Thyroid gland (tissue), 4 donors: ENCODE measurements at regions not wholly inside any gene's neighbourhood (a gene's known extent, or its start where the extent isn't known, plus 50 kb on each side); places are given as distances from the start of the nearest gene placed in this dataset.

ENCODE experiments used
- DNase-seq, 2 donors: peaks; one replicate each; pipeline ENCODE4 v3.0.0-alpha.2; 2019
- H3K27ac ChIP-seq, 3 donors: fragments of 200-600 bp; sonication (generic); 1 replicate in 2 of 3; 2 replicates in 1 of 3; pipeline ENCODE4 v1.5.1; 2016 to 2019; ENCODE audit warnings: mild to moderate bottlenecking in 1 of 3, moderate library complexity in 1 of 3
- H3K27me3 ChIP-seq: fragments of 200-600 bp; sonication (generic); one replicate; pipeline ENCODE4 v1.5.1; 2019
- H3K36me3 ChIP-seq, 2 donors: fragments of 200-600 bp; sonication (generic); one replicate each; pipeline ENCODE4 v1.5.1; 2016 to 2019
- H3K4me1 ChIP-seq, 2 donors: fragments of 200-600 bp; sonication (generic); one replicate each; pipeline ENCODE4 v1.5.1; 2017 to 2019
- H3K4me3 ChIP-seq, 3 donors: fragments of 200-600 bp; sonication (generic); replicated peaks in 1 of 3; 1 replicate in 2 of 3; 2 replicates in 1 of 3; pipeline ENCODE4 v1.5.1; 2016; ENCODE audit warnings: mild to moderate bottlenecking in 1 of 3
- H3K9me3 ChIP-seq: fragments of 200-600 bp; sonication (generic); one replicate; pipeline ENCODE4 v1.5.1; 2017
- CTCF ChIP-seq, 6 experiments: fragments of 200-600 bp in 3 of 6; fragments of 450-650 bp in 3 of 6; sonication (generic) in 3 of 6; IDR thresholded peaks; one replicate each; pipeline ENCODE4 v1.5.1; 2016 to 2019; ENCODE audit warnings: antibody characterized with exemption in 6 of 6, mild to moderate bottlenecking in 2 of 6, inconsistent platforms in 1 of 6, moderate library complexity in 1 of 6
- POLR2A ChIP-seq, 2 donors: fragments of 450-650 bp; IDR thresholded peaks; one replicate each; pipeline ENCODE4 v1.6.1; 2017; ENCODE audit warnings: antibody characterized with exemption in 2 of 2, mild to moderate bottlenecking in 2 of 2, moderate library complexity in 1 of 2
- WGBS, 2 donors: methylation state at CpG; one replicate each; pipeline ENCODE4 v1.1.5; 2017; 5-methylcytosine and 5-hydroxymethylcytosine counted together
- intact Hi-C: fragments of 100-400 bp; cut with DNase I; formaldehyde crosslinking; loops from one replicate; pipeline ENCODE4 v1.15.1; 2023

- no peak for DNase-seq
- no peak for TF ChIP-seq POLR2A (IDR thresholded peaks at IDR 0.05)
- TF ChIP-seq CTCF (IDR thresholded peaks at IDR 0.05): no peak
- intact Hi-C loops: no loop called here
- Histone ChIP-seq H3K36me3 (no peaks in the 10 kb centered on the region), H3K27ac (no peak overlapping the region), H3K27me3 (no peaks in the 10 kb centered on the region), H3K4me3 (no peak overlapping the region), H3K4me1 (no peaks in the 10 kb centered on the region), H3K9me3 (no peaks in the 10 kb centered on the region)
- WGBS, 2 donors: 40 to 68% methylated on average over 4 of the region's 4 CpGs
Observed at GRCh38 chr20:4445784-4446183, 196.7 kb upstream of the ADRA1D start.

DNA sequence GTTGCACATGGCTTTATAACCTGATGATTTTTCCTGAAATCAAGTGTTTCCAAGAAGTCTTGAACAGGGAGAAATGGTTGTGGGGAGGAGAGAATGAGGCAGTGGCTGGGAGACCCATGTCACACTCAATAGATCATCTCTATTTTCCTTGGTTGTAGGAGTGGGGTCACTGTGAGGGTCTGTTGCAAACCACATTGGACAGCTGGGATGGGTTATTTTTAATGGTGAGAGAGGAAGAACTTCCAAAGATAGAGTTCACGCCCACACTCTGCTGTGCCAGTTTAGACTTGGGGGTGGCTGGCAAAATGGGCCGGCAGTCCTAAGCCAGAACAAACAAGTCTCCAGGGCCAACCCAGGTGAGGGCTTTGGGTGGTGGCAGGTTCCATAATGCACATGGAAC is 196.2 kb upstream of the ADRA1D start:
- no peak for TF ChIP-seq CTCF (IDR thresholded peaks at IDR 0.05)
- TF ChIP-seq POLR2A (IDR thresholded peaks at IDR 0.05): no peak
- H3K27me3 ChIP-seq: no peaks in the 10 kb centered on the region
- no peaks in the 10 kb centered on the region for H3K4me1 ChIP-seq
- 77 to 92% methylated on average over 2 of the region's 2 CpGs for WGBS, 2 donors
- no peak overlapping the region for H3K27ac ChIP-seq
- DNase-seq: no peak
- no peaks in the 10 kb centered on the region for H3K9me3 ChIP-seq
- no peaks in the 10 kb centered on the region for H3K36me3 ChIP-seq
- intact Hi-C loops: no loop called here
- H3K4me3 ChIP-seq: no peak overlapping the region

DNA sequence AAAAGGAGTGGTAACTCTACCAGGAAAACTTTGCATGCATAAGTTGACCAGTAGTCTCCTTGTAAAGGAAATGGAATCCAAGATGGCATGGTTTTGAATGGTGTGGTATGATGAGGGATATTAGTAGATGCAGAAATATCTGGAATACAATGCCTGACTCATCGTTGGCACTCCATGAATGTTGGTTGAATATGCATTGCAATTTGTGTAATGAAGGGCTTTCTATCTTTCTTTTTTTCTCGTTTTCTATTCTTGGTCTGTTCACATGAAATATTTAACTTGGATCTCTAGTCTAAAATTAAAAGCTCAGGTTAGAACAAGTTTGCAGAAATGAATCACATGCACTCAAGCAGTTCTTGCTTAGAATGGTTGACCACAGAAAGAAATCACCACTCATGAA is 195.3 kb upstream of the ADRA1D start:
- intact Hi-C loops: no loop called here

GRCh38 chr20:4443016-4443415 is 193.9 kb upstream of the ADRA1D start:
- H3K27me3 ChIP-seq: no peaks in the 10 kb centered on the region
- intact Hi-C loops: no loop called here
- H3K9me3 ChIP-seq: no peaks in the 10 kb centered on the region
- H3K27ac ChIP-seq: no peak overlapping the region
- DNase-seq: no peak
- 74 to 81% methylated on average over 4 of the region's 4 CpGs for WGBS, 2 donors
- TF ChIP-seq POLR2A (IDR thresholded peaks at IDR 0.05): no peak
- no peak for TF ChIP-seq CTCF (IDR thresholded peaks at IDR 0.05)
- H3K4me1 ChIP-seq: no peaks in the 10 kb centered on the region
- no peaks in the 10 kb centered on the region for H3K36me3 ChIP-seq
- H3K4me3 ChIP-seq: no peak overlapping the region

More for the DNA sequence above, 195.3 kb upstream of the ADRA1D start:
- TF ChIP-seq POLR2A (IDR thresholded peaks at IDR 0.05) (no peak), CTCF (IDR thresholded peaks at IDR 0.05) (no peak)
- no peaks in the 10 kb centered on the region for H3K9me3 ChIP-seq
- H3K4me1 ChIP-seq: no peaks in the 10 kb centered on the region
- H3K4me3 ChIP-seq: no peak overlapping the region
- 83 to 86% methylated on average over 2 of the region's 2 CpGs for WGBS, 2 donors
- DNase-seq: no peak
- H3K36me3 ChIP-seq: no peaks in the 10 kb centered on the region
- no peaks in the 10 kb centered on the region for H3K27me3 ChIP-seq
- no peak overlapping the region for H3K27ac ChIP-seq

GRCh38 chr20:4441871-4442270 is 192.8 kb upstream of the ADRA1D start:
- no peak overlapping the region for H3K27ac ChIP-seq
- H3K9me3 ChIP-seq: no peaks in the 10 kb centered on the region
- no peak for DNase-seq
- no peak overlapping the region for H3K4me3 ChIP-seq
- H3K27me3 ChIP-seq: no peaks in the 10 kb centered on the region
- TF ChIP-seq CTCF (IDR thresholded peaks at IDR 0.05) (no peak), POLR2A (IDR thresholded peaks at IDR 0.05) (no peak)
- no peaks in the 10 kb centered on the region for H3K36me3 ChIP-seq
- intact Hi-C loops: no loop called here
- WGBS, 2 donors: 97% methylated on average over 3 of the region's 3 CpGs
- H3K4me1 ChIP-seq: no peaks in the 10 kb centered on the region
